IPS-15b (cell line): ENCODE measurements at regions not wholly inside any gene's neighbourhood (a gene's known extent, or its start where the extent isn't known, plus 50 kb on each side); places are given as distances from the start of the nearest gene placed in this dataset.

ENCODE experiments used
- H3K27me3 ChIP-seq: one replicate; pipeline ENCODE4 v1.6.1; 2013; ENCODE audit warnings: low read length; ENCODE audit not compliant: control insufficient read depth, insufficient read depth
- H3K36me3 ChIP-seq: one replicate; pipeline ENCODE4 v1.6.1; 2013; ENCODE audit warnings: low read length; ENCODE audit not compliant: control insufficient read depth, insufficient read depth
- H3K4me1 ChIP-seq: one replicate; pipeline ENCODE4 v1.6.1; 2013; ENCODE audit warnings: mild to moderate bottlenecking, low read length; ENCODE audit not compliant: control insufficient read depth, insufficient read depth
- H3K4me3 ChIP-seq: one replicate; pipeline ENCODE4 v1.5.1; 2013; ENCODE audit warnings: low read depth, low read length
- H3K9ac ChIP-seq: one replicate; pipeline ENCODE4 v1.6.1; 2013; ENCODE audit warnings: low read depth, mild to moderate bottlenecking, low read length
- H3K9me3 ChIP-seq: one replicate; pipeline ENCODE4 v1.6.1; 2013; ENCODE audit warnings: mild to moderate bottlenecking, low read length; ENCODE audit not compliant: control insufficient read depth, insufficient read depth

GRCh38 chr22:49352361-49353169 is 475.1 kb downstream of the BRD1 start:
- H3K36me3 ChIP-seq: no peaks in the 10 kb centered on the region
- H3K4me1 ChIP-seq: no peaks in the 10 kb centered on the region
- no peaks in the 10 kb centered on the region for H3K27me3 ChIP-seq
- H3K9me3 ChIP-seq: no peaks in the 10 kb centered on the region
- no peak overlapping the region for H3K4me3 ChIP-seq
- H3K9ac ChIP-seq: no peak overlapping the region

- Histone ChIP-seq H3K9me3 (no peaks in the 10 kb centered on the region), H3K9ac (no peak overlapping the region), H3K36me3 (no peaks in the 10 kb centered on the region), H3K27me3 (no peaks in the 10 kb centered on the region), H3K4me1 (no peaks in the 10 kb centered on the region), H3K4me3 (no peak overlapping the region)
These were observed 475.9 kb downstream of the BRD1 start for GRCh38 chr22:49351761-49352227.

- Histone ChIP-seq H3K4me1 (no peaks in the 10 kb centered on the region), H3K9ac (no peak overlapping the region), H3K36me3 (no peaks in the 10 kb centered on the region), H3K27me3 (no peaks in the 10 kb centered on the region), H3K4me3 (no peak overlapping the region), H3K9me3 (no peaks in the 10 kb centered on the region)
These were observed 477.1 kb downstream of the BRD1 start for GRCh38 chr22:49350441-49351121.

- no peak overlapping the region for H3K4me3 ChIP-seq
- no peaks in the 10 kb centered on the region for H3K4me1 ChIP-seq
- H3K36me3 ChIP-seq: no peaks in the 10 kb centered on the region
- H3K27me3 ChIP-seq: no peaks in the 10 kb centered on the region
- H3K9ac ChIP-seq: no peak overlapping the region
- H3K9me3 ChIP-seq: no peaks in the 10 kb centered on the region
These were observed 477.8 kb downstream of the BRD1 start for GRCh38 chr22:49349841-49350381.

GRCh38 chr22:49349181-49349835 is 478.4 kb downstream of the BRD1 start:
- no peaks in the 10 kb centered on the region for H3K4me1 ChIP-seq
- H3K9ac ChIP-seq: no peak overlapping the region
- H3K27me3 ChIP-seq: no peaks in the 10 kb centered on the region

GRCh38 chr22:49348631-49349030 is 479.0 kb downstream of the BRD1 start:
- no peak overlapping the region for H3K9ac ChIP-seq
- no peaks in the 10 kb centered on the region for H3K4me1 ChIP-seq
- H3K9me3 ChIP-seq: no peaks in the 10 kb centered on the region
- H3K36me3 ChIP-seq: no peaks in the 10 kb centered on the region
- no peak overlapping the region for H3K4me3 ChIP-seq
- H3K27me3 ChIP-seq: no peaks in the 10 kb centered on the region

More at GRCh38 chr22:49349181-49349835, 478.4 kb downstream of the BRD1 start:
- no peak overlapping the region for H3K4me3 ChIP-seq
- no peaks in the 10 kb centered on the region for H3K36me3 ChIP-seq
- H3K9me3 ChIP-seq: no peaks in the 10 kb centered on the region

- Histone ChIP-seq H3K4me1 (no peaks in the 10 kb centered on the region), H3K9me3 (no peaks in the 10 kb centered on the region), H3K4me3 (no peak overlapping the region), H3K9ac (no peak overlapping the region), H3K36me3 (no peaks in the 10 kb centered on the region), H3K27me3 (no peaks in the 10 kb centered on the region)
These were observed 480.3 kb downstream of the BRD1 start for GRCh38 chr22:49347376-49347775.

GRCh38 chr22:49345896-49346295 is 481.8 kb downstream of the BRD1 start:
- no peak overlapping the region for H3K9ac ChIP-seq
- no peaks in the 10 kb centered on the region for H3K9me3 ChIP-seq
- H3K4me3 ChIP-seq: no peak overlapping the region
- no peaks in the 10 kb centered on the region for H3K4me1 ChIP-seq
- H3K36me3 ChIP-seq: no peaks in the 10 kb centered on the region
- no peaks in the 10 kb centered on the region for H3K27me3 ChIP-seq

- H3K4me1 ChIP-seq: no peaks in the 10 kb centered on the region
- H3K4me3 ChIP-seq: no peak overlapping the region
- H3K9ac ChIP-seq: no peak overlapping the region
- no peaks in the 10 kb centered on the region for H3K36me3 ChIP-seq
- H3K27me3 ChIP-seq: no peaks in the 10 kb centered on the region
- no peaks in the 10 kb centered on the region for H3K9me3 ChIP-seq
These were observed 483.0 kb downstream of the BRD1 start for GRCh38 chr22:49344656-49345055.

GRCh38 chr22:49344161-49344560 is 483.5 kb downstream of the BRD1 start:
- Histone ChIP-seq H3K4me1 (no peaks in the 10 kb centered on the region), H3K27me3 (no peaks in the 10 kb centered on the region), H3K36me3 (no peaks in the 10 kb centered on the region), H3K9me3 (no peaks in the 10 kb centered on the region), H3K9ac (no peak overlapping the region), H3K4me3 (no peak overlapping the region)

GRCh38 chr22:49340406-49340805 is 487.3 kb downstream of the BRD1 start:
- no peaks in the 10 kb centered on the region for H3K9me3 ChIP-seq
- H3K36me3 ChIP-seq: no peaks in the 10 kb centered on the region
- no peaks in the 10 kb centered on the region for H3K4me1 ChIP-seq
- no peak overlapping the region for H3K9ac ChIP-seq
- H3K27me3 ChIP-seq: no peaks in the 10 kb centered on the region
- H3K4me3 ChIP-seq: no peak overlapping the region
